ENCODE measurements at regions not wholly inside any gene's neighbourhood (a gene's known extent, or its start where the extent isn't known, plus 50 kb on each side); places are given as distances from the start of the nearest gene placed in this dataset.
"Not testable (repeated sequence)": the region's sequence is repeated elsewhere in the genome, so short reads cannot be mapped to it uniquely, and the experiment has no call there.

- no peak overlapping the region for H3K4me3 ChIP-seq (ENCODE audit: low read depth, low read length)
- TF ChIP-seq, protein P1, sequence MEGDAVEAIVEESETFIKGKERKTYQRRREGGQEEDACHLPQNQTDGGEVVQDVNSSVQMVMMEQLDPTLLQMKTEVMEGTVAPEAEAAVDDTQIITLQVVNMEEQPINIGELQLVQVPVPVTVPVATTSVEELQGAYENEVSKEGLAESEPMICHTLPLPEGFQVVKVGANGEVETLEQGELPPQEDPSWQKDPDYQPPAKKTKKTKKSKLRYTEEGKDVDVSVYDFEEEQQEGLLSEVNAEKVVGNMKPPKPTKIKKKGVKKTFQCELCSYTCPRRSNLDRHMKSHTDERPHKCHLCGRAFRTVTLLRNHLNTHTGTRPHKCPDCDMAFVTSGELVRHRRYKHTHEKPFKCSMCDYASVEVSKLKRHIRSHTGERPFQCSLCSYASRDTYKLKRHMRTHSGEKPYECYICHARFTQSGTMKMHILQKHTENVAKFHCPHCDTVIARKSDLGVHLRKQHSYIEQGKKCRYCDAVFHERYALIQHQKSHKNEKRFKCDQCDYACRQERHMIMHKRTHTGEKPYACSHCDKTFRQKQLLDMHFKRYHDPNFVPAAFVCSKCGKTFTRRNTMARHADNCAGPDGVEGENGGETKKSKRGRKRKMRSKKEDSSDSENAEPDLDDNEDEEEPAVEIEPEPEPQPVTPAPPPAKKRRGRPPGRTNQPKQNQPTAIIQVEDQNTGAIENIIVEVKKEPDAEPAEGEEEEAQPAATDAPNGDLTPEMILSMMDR (IDR thresholded peaks at IDR 0.05; ENCODE audit: low read depth, low read length): no peak
- no peak for DNase-seq (ENCODE audit: low read depth, low spot score)
- in situ Hi-C loops (cut with HindIII; ENCODE audit: low sequenced_read_pairs): no loop called here
These were observed 79.2 kb upstream of the CEP126 start for GRCh38 chr11:101835506-101836063.

DNA sequence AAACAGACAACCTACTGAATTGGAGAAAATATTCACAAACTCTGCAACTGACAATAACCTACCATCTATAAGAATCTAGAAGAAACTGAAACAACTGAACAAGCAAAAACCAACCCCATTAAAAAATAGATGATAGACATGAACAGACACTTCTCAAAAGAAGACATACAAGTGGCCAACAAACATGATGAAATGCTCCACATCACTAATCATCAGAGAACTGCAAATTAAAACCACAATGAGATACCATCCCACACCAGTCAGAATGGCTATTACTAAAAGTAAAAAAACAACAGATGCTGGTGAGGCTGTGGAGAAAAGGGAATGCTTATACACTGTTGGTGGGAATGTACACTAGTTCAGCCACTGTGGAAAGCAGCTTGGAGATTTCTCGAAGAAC is 84.3 kb upstream of the CEP126 start:
- in situ Hi-C loops (cut with HindIII; ENCODE audit: low sequenced_read_pairs); H3K4me3 ChIP-seq (ENCODE audit: low read depth, low read length); DNase-seq (ENCODE audit: low read depth, low spot score): not testable (repeated sequence)

DNA sequence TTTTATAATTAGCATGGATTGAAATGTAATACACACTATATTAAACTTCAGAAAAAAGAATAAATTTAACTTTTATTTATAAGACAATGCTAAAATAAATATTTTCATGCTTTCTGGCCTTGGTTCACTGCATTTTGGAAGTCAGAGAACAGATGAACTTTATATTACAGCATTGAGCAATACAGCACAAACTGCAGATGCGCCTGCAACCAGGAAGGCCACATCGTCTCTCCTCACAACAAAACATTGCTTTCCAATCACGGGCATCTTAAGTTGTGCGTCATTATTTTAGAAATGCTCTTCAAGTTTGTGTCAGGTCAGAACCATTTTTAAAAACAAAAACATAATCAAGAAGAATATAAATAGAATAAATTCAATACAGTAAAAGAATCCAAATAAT is 89.3 kb upstream of the CEP126 start:
- no peak overlapping the region for H3K4me3 ChIP-seq (ENCODE audit: low read depth, low read length)
- in situ Hi-C loops (cut with HindIII; ENCODE audit: low sequenced_read_pairs): no loop called here
- DNase-seq (ENCODE audit: low read depth, low spot score): no peak
- TF ChIP-seq, protein P1 (IDR thresholded peaks at IDR 0.05; ENCODE audit: low read depth, low read length): no peak

- in situ Hi-C loops (cut with HindIII; ENCODE audit: low sequenced_read_pairs): no loop called here
- TF ChIP-seq, protein P1 (IDR thresholded peaks at IDR 0.05; ENCODE audit: low read depth, low read length): no peak
- no peak overlapping the region for H3K4me3 ChIP-seq (ENCODE audit: low read depth, low read length)
- no peak for DNase-seq (ENCODE audit: low read depth, low spot score)
These were observed 97.2 kb upstream of the CEP126 start for GRCh38 chr11:101817581-101817980.

DNA sequence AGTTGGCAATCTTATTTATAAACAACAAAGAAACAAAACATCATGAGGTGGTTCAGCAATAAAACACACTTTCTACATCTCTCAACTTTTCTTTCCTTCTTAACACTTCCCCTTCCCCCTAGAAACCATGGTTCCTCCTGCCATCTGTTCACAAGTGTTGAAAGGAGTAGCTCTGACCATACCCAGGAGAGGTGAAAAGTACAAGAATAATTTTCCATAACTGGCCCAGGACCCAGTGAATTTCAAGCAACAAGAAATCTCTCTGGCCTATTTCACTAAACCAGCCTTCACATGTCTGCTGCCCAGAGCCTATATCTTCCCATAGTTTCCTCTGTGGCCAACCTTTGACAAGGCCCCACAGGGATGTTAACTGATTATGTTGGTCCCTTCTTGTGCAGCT is 98.2 kb upstream of the CEP126 start:
- in situ Hi-C loops (cut with HindIII; ENCODE audit: low sequenced_read_pairs): no loop called here

DNA sequence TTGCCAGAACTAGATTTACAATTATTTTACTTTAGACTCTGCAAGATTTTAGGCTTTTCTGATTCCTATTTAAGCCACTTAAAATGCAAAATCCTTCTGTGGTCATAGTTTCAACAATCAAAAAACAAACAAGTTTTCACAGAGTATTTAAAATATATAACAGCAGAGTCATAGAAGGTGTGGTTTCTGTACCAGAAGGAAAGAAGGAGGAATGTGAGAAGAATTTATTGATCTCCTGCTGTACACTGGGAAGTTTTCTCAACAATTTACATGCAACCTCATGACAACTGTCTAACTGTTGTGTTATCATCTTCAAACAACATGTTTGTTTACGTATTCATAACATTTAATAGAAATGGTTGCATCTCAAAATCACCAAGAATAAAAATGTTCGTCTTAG is 102.3 kb upstream of the CEP126 start:
- no peak for DNase-seq (ENCODE audit: low read depth, low spot score)
- in situ Hi-C loops (cut with HindIII; ENCODE audit: low sequenced_read_pairs): no loop called here
- TF ChIP-seq, protein P1 (IDR thresholded peaks at IDR 0.05; ENCODE audit: low read depth, low read length): no peak
- H3K4me3 ChIP-seq (ENCODE audit: low read depth, low read length): no peak overlapping the region

More for the DNA sequence above, 98.2 kb upstream of the CEP126 start:
- H3K4me3 ChIP-seq (ENCODE audit: low read depth, low read length): no peak overlapping the region
- TF ChIP-seq, protein P1 (IDR thresholded peaks at IDR 0.05; ENCODE audit: low read depth, low read length): no peak
- DNase-seq (ENCODE audit: low read depth, low spot score): no peak

DNA sequence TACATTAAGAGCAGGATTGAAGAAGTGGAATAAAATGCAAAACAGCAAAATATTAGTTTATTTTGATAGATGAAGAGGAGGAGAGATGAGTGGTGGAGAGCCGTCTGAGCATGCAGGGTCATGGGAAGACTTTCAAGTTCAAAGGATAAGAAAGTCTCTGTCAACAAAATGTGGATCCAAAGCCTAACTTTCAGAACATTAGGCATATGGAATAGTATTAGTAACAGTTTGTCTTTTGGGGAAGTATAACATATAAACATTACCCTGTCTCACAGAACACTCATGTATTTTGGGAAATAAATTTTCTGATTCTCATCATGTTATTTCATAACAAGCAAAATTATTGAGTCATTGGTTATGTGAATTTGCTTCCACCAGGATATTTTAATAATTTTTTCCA is 104.3 kb upstream of the CEP126 start:
- no peak overlapping the region for H3K4me3 ChIP-seq (ENCODE audit: low read depth, low read length)
- no peak for DNase-seq (ENCODE audit: low read depth, low spot score)
- in situ Hi-C loops (cut with HindIII; ENCODE audit: low sequenced_read_pairs): no loop called here
- TF ChIP-seq, protein P1 (IDR thresholded peaks at IDR 0.05; ENCODE audit: low read depth, low read length): no peak
